ENCODE measurements at regions not wholly inside any gene's neighbourhood (a gene's known extent, or its start where the extent isn't known, plus 50 kb on each side); places are given as distances from the start of the nearest gene placed in this dataset.

DNA sequence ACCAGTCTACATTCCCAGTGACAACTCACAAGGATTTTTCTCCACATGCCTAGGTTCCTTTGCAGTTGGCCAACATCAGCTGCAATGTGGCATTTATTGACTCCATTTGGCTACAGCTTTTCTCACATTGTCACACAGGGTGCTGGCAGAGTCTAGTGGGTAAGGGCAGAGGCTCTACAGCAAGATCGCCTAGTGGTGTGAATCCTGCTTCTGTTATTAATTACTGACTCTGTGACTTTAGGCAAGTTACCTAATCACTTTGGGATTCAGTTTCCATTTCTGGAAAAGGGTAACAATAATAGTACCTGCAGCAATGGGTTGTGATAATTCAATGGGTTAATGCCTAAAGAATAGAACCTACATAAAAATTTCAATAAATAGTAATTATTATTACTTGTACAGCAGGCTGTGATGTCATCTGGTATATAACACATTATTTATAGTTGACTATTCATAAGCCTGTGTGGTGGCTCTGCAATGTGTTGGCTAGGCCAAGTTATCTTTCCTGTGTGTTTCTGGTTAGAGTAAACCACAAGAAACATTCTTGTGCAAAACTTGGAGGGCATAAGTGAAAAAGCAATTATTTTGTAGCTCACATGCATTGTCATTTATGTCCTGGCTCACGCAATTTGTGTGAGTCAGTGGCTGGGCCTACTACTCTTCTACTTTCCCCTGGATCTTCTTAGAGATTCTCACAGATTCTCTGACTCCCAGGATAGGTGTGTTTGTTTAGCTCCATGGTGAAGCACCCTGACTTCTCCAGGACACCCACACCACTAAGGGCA lies 59.5 kb downstream of the PTGS2 start:
- no peak for FAIRE-seq

DNA sequence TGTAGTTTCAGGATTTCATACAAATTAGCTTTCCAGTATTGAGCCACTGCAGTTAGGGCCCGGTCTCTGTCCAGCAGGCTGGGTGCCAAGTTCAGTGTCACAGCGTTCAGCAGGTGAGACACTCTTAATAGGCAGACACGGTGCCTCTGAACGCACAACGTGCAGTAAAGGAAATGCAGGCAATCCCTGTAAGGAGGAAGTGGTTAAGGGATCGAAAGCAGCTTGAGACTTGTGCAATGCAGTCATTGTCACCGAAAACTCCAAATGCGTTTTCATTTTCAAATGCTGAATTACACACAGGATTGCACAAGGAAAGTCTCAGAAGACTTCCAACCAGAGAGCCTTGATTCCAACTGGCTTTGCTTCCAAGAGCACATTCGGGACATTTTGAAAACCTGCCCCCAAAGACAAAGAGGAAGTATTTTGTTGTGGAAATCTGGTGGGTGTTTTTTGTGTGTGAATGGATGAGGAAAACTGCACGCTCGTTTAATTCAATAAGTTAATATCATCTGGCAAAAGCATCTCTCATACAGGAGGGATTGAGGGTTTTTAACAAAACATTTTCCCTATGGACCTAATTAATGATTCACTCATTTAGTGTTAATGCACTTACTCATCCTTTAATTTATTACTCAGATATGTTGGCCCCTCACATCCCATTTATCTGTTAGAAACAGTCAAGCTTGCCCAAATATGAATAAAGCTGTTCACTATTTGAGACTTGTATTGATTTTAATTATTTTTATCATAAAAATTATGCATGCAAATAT lies 61.6 kb downstream of the PTGS2 start:
- no peak for FAIRE-seq

DNA sequence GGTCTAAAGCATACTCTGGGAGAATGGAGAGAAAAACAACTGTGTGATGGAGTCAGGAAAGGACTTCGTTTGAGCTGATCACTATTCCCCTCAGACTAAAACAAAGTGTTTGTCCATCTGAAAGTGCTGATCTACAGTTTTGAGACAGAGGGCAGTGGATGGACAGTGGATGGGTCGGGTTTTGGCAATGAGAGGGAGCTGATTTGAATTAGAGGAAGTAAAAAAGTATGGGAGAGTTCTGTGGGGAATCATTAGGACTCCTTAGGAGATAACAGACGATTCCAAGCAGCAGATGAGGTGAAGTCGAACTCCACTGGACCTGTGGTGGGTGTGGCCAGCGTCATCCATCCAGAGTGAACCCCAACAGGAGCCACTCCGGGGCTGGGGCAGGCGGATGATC lies 62.3 kb downstream of the PTGS2 start:
- FAIRE-seq = no peak

DNA sequence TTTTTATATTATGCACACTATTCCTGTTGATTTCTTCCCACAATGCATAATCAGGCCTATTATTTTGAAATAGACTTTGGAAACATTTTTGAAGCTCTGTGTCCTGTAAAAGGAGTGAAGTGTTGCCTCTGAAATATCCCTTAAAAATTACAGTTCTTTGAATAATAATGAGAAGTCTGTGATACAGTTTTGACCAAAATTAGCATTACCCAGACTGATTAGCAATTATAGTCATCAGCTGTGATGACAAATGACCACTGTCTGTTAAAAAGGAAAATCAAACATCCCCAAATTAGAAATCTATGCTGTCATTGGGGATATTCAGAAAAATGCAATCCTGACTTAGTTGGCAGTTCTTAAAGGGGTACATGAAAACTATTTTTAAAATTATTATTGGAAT lies 63.7 kb downstream of the PTGS2 start:
- FAIRE-seq = no peak

DNA sequence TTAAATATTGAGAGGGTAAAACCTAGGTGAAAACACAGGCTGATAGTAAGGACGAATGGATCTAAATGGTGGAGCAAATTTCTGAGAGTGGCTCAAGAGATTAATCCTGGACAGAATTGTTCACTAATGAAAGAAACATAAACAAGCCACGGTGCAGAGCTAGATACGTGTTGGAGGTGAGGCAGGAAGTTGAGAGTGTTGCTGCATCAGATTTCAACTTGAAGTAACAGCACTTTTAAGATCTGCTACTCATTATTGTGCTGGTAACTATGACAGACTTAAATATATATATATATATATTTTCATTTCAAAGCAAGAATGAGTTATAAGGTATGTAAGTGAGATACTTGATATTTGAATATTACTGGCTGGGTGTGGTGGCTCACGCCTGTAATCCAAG lies 64.9 kb downstream of the PTGS2 start:
- no peak for FAIRE-seq

DNA sequence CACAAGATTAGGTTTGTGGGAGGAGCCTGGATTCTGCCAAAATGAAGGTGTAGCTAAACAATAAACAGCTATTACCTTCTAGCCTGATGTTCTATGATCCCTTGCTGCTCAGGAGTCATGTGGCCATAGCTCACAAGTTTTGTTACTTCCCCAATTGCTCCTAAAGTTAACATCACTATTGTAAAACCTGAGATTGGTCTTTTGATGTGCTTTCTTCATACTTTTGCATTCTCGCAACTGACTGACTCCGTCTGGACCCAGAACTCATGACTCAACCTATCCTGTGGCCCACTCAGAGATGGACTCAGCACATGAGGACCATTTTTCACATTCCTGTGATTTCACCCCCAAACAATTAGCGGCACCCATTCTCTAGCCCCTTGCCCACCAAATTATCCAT lies 69.1 kb downstream of the PTGS2 start:
- no peak for FAIRE-seq

DNA sequence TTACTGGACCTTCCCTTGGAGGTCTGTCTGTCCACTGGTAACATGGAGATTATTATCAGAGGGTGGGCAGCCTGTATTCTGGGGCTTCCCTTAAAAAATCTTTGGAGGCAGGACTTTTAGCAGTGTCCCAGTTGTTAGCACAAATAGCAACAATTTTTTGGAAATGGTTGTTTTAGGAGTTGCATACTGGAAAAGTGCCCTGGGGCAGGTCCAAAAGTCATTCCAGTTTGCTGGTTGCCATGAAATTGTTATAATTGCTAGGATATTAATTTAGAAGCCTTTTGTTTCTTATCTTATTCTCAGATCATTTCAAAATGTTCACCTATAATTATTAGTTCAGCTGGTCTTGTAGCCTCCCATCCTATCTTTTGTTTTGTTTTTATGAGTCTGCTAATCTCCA lies 71.0 kb downstream of the PTGS2 start:
- no peak for FAIRE-seq

DNA sequence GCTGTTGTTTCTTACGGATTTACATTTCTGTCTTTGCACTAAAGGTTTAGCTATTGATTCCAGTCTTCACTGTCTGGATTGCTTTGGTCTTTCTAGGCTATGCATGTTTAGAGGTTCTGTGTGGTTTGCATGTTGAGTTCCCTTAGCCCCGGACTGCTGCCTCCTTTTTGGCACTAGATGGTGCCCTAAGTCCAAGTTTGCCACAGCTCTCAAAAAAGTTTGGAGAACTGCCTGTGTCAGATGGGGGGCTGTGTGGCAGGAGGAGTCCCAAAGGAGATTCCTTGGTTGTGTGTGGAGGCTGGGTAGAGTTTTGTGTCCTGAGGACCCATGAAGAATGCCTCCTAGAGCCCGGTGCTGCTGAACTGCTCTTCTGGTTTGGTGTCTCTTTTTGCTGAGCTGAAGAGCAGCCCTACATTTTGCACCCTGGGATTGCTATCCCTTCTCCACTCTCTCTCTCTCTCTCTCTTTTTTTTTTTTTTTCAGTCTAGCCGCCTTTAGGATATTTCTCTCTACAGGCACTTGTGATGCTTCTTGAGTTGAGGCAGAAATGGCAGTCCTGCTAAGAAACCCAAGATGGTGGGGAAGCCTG lies 74.4 kb downstream of the PTGS2 start:
- peak; percentile 91 for FAIRE-seq

DNA sequence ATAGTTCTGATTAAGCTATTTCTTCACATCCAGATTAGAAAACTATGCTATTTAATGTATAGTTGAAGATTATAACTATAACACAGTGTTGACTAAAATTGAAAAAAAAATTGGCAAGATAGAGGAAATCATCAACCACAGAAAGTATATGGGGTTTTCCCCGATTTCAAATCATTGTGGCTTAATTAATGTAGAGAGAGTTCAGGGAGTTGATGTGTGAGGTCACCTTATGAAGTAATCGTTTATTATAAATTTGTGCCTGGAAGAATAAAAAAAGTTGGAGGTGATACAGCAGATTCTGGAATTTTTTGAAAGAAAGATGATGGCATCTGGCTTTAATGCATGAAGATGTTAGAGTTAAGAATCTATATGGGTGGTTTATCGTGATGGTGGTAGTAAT lies 84.3 kb downstream of the PTGS2 start:
- no peak for FAIRE-seq

DNA sequence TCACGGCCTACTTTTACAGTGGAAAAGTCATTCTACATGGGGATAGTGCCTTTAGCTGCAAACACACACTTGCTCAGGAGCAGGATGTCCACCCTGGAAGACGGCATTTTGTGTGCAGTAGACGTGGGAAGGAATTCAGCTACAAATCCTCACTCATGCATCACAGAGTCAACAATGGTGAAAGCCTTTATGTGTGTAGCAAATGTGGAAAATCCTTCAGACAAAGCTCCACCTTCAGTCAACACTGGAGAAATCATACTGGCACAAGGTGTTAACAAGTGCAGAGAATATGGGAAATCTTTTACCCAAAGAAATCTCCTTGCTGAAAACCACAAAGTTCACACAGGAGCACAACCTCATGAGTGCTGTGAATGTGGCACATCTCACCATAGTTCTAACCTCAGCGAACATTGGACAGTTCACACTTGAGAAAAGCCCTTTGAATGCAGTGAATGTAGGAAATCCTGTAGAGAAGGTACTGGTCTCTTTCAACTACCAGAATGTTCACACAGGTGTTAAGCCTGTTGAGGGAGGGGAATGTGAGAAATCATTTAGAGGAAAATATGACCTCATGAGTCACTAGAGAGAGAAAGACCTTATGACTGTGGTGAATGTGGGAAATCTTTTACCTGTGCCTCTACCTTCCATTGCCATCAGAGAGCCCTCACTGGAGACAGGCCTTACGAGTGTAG lies 101.8 kb downstream of the PTGS2 start:
- no peak for FAIRE-seq

DNA sequence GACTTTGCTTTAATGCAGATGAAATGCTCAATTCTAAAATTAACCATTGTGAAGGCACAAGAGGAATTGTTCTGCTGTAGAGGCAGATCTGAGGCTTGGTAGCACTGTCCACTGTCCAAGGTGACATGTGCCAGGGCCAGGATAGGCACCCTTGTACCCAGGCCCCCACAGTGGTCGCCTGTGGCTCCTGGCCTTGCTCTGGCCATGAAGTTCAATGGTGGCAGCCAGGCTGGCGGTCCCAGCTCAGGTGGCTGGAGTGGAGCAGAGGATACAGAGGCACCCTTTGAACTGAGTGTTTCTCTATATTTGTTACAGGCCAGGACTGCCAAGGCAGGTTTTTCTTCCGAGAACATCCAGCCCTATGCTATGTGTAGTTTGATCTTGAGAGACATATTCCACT lies 102.6 kb downstream of the PTGS2 start:
- FAIRE-seq = no peak

DNA sequence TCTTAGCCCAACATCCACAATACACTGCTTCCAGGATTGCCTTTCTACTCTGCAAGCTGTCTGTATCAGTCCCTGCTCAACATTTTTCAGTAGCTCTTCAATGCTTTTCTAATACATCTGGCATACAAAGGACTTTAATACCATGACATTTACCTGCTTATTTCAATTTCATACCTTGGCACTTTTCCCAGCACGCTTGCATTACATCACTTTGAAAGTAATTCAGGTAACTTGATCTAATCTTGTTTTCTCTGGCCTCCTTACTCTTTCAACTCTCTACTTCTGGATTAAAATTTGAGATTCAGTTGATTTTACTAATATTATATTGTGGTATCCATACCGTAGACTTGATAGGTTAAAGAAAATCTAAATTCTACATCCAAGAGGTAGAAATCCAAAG lies 103.0 kb downstream of the PTGS2 start:
- no peak for FAIRE-seq

DNA sequence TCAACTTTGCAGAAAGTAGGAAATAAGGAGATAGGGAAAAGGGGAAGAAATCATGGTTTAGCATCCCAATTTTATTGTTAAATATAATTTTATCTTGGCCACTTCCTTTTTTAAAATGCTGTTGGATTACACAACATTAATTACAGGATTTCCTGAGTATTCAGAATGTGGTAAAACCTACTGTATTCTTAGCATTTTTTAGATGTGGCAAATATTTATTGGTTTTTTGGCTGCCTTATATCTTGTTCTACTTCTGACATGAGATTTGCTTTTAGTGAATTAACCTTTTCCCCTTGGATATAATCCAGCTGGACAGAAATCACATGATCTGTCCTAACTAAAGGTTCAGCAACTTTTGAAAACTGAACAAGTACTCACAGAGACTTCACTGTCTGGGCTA lies 104.9 kb downstream of the PTGS2 start:
- FAIRE-seq = no peak

DNA sequence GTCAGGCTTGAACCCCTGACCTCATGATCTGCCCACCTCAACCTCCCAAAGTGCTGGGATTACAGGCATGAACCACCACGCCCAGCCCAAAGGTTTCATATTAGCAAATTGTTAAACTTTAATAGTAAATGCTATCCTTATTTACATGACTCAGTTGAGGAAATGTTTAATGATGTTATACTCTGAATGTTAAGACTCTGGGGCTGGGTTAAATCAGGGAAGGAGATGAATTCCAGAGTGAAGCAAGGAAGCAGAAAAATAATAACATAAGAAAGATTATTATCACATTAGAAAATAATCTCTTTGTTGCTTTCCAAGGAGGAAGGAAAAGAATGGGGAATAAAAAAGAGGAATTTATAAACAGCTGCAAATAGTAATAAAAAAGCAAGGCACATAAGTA lies 105.3 kb downstream of the PTGS2 start:
- FAIRE-seq = no peak

DNA sequence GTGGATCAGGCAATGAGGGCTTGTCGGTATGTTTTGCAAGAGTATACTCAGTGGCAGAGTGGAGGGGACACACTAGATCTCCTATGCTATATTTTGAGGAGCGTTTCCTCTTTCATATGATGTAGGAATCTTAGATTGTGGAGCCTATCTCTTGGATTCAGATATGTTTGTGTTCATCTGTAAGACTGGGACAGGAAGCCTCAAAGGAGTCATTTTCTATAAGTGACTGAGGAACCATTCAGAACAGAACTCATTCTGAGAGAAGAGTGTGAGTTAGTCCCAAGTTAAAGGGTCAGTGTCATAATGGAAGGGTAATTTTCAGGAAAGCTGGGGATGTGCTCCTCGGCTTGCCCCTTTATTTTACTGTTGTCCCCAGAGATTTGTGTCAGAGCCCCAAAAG lies 107.7 kb downstream of the PTGS2 start:
- FAIRE-seq = no peak

DNA sequence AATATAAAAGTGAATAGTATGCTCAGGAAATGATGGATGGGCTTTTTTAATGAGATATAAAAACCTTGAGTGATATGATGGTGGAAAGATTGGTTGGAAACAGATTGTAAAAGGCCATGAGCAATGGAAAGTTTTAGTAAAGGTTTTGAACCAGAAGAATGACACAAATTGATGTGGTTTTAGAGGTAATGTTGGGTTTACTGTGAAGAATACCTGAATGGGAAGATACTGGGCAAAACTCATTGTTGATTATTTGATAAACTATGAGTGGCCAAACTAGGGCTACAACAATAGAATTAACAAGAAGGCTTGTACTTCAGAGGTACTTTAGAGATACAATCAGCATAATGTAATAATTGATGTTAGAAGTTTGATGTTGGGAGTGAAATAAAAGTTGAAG lies 108.5 kb downstream of the PTGS2 start:
- no peak for FAIRE-seq

DNA sequence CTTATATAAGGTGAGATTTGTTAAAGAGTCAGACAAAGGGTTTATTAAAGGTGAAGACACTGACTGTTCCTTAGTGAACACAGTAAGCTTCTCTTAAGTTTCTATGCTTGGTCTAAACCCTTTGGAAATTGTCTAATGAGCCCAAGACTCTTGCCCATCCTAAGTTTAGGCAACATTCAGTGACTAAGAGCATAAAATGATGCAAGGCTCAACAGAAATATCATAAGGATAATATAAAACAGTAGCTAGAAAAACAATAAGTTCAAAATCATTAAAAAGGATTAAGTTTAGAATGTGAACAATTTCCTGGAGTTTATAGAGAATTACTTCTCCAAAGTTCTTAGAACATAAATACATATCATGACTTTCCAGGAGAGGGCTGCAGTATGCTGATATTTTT lies 108.9 kb upstream of the PDC start:
- FAIRE-seq = no peak

DNA sequence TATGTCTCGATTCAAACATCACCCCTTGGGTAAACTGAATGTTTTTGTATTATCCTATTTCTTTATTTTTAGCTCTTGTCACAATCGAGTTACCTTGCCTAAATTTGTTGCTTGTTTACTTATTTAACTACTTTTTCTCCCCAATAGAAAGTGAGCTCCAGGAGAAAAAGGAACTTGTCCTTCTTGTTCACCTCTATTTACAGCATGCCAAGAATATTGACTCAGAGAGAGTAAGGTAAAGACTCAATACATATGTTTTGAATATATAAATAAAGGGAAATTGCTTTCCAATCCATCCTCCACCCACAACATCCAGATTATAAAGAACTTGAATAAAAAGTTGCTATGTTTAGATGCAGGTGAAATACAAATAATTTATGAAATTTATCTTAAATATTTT lies 107.3 kb upstream of the PDC start:
- FAIRE-seq = no peak

DNA sequence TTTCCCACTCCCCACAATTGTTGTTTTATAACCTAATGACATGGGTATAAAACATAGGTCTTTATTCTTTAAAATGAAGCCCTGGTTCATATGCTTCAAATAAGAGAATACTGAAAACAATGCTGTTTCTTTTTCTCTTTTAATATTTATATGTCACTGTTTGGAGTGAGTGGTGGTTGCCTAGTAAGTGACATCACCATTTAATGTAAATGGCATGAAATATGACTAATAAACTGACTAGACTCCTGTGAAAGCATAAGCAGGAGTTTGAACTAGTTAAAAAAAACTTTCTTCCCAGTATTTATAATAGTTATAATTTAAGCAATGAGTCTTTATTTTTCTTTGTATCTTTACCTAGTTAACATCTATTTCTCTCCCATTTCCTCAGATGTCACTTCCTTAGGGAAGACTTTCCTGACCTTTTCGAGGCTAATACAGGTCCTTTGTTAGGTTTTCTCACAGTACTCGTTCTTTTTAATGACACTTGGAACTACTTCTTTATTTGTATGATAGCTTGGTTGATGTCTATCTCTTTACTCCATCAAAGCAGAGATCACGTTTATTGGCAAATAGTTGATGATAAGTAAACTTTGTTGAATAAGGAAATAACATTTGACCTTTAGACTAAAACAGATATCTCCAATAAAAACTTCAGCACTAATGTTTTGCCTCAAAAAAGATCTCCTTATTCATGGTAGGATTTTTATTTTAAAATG lies 105.4 kb upstream of the PDC start:
- no peak for FAIRE-seq

DNA sequence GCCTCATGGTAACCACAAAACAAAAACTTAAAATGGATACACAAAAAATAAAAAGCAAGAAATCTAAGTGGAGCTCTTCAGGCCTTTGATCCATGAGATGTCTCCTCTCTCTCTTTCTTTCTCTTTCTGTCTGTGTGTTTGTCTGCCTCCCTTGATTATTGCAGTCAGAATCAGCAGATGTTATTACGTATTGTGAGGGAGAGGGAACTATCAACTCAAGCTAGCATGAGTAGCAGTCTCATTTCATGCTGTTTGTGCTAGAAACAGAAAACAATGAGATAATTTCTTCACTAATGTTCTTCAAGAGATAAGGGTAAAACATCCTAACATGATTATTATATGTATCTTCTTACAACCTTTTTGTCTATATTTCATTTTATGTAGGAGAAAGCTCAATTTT lies 103.7 kb upstream of the PDC start:
- FAIRE-seq = no peak

DNA sequence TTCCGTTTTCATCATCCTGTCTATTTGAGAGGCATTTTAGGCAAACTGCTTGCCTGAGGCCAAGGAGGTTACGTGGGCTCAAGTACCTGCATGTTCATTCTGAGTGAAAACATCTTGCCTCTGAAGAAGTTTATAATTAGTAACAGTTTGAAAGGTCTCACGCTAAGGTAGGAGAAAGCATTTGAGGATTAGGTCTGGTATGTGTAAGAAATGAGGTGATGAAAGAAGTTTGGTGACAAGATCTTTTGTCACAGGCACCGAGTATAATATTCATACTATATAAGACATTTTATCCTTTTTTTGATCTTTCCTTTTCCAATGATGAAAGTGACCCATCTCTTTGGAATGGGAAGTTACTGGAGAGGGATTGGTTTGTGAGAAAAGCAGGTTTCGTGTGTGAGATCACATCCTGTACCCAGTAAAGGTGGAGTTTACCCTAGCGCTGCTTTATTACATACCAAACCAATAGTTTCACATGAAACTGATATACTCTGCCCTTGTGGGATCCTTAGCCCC lies 98.7 kb upstream of the PDC start:
- FAIRE-seq = no peak

DNA sequence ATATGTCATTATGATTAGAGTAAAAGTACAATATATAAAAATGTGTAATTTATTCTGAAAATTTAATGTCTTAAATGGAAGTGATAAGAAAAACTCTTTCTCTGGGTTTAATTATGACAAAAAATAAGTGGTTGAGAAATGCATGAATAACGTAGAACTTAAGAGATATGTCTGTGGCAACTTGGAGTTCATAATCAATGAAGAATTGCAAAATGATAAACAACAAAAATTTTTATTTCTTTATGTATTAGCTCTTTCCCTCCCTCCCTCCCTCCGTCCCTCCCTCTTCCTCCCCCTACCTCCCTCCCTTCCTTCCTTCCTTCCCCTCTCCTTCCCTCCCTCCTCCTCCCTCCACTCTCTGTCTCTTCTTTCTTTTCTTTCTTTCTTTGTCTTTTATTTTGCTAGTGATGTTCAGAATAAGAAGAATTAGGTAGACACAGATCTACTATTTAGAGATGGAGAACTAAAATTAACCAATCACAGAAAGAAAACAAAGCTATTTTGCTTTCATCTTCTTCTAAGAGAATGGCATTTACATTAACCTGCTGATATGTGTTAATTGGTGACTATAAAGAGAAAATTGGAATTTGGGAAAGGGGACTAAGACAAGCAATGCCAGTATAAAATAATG lies 96.3 kb upstream of the PDC start:
- peak; percentile 86 for FAIRE-seq
